ENCODE measurements at regions not wholly inside any gene's neighbourhood (a gene's known extent, or its start where the extent isn't known, plus 50 kb on each side); places are given as distances from the start of the nearest gene placed in this dataset.

GRCh38 chr4:136575146-136575545 is 957.1 kb downstream of the PCDH18 start:
- in situ Hi-C loops (cut with MboI) (no loop called here), intact Hi-C loops (cut with micrococcal nuclease; ENCODE audit: unreplicated experiment) (no loop called here)
- no peak overlapping the region for H3K4me3 ChIP-seq
- no peak overlapping the region for H3K4me2 ChIP-seq (ENCODE audit: control insufficient read depth, insufficient read depth)
- no peaks in the 10 kb centered on the region for H4K20me1 ChIP-seq (ENCODE audit: control insufficient read depth, insufficient read depth)
- ChIA-PET CTCF (interaction anchor here (1.1 to 1.3 kb wide), 3 partner anchors 14 to 138 kb away, joined by 3 to 6 read pairs (median 3); no protein-coding TSS in a partner anchor), RAD21 (ENCODE audit: unreplicated experiment) (interaction anchor here (1.2 kb wide), 1 partner anchor 75 kb away, joined by 4 read pairs; no protein-coding TSS in a partner anchor), SMC1A (ENCODE audit: uncharacterized antibody, unreplicated experiment) (interaction anchor here (0.8 to 2.1 kb wide), 11 partner anchors 11 to 131 kb away, joined by 3 to 10 read pairs (median 4); no protein-coding TSS in a partner anchor), POLR2A (interaction anchor here (1.1 kb wide), 1 partner anchor 76 kb away, joined by 3 read pairs; no protein-coding TSS in a partner anchor)
- no TSS peak for BruUV-seq (replicated peaks)
- H2AFZ ChIP-seq (ENCODE audit: control insufficient read depth, low read depth, low read length) = no peak overlapping the region
- H3K4me1 ChIP-seq (ENCODE audit: control insufficient read depth, insufficient read depth, low read length) = no peaks in the 10 kb centered on the region
- no peak for DNase-seq (ENCODE audit: low read depth, low spot score)
- H3K36me3 ChIP-seq (ENCODE audit: control insufficient read depth in 2 of 2, insufficient read depth in 2 of 2, low read length in 1 of 2) = no peaks in the 10 kb centered on the region
- no peak overlapping the region for H3K9ac ChIP-seq (ENCODE audit: control insufficient read depth, insufficient read depth, low read length)
- H3K9me3 ChIP-seq (replicated peaks; ENCODE audit: control insufficient read depth, insufficient read depth, low read length) = no peaks in the 10 kb centered on the region
- H3K79me2 ChIP-seq (ENCODE audit: control insufficient read depth, insufficient read depth, low read length) = no peaks in the 10 kb centered on the region
- peak; percentile 85; the same call in 1 of the 2 replicates for TF ChIP-seq ZNF24 (IDR thresholded peaks at IDR 0.05)
- no peak for TF ChIP-seq USF2 (IDR thresholded peaks at IDR 0.05; ENCODE audit: borderline replicate concordance, low read depth, low read length)
- no peak for FAIRE-seq
- H3K27ac ChIP-seq (ENCODE audit: control insufficient read depth, insufficient read depth) = no peak overlapping the region
- no peaks in the 10 kb centered on the region for H3K27me3 ChIP-seq (replicated peaks in 1 of 2; ENCODE audit: control insufficient read depth in 2 of 2, insufficient read depth in 2 of 2, low read length in 1 of 2)
- ATAC-seq = no peak

GRCh38 chr4:136573460-136573859 is 958.8 kb downstream of the PCDH18 start:
- Histone ChIP-seq H4K20me1 (ENCODE audit: control insufficient read depth, insufficient read depth) (no peaks in the 10 kb centered on the region), H3K9ac (ENCODE audit: control insufficient read depth, insufficient read depth, low read length) (no peak overlapping the region), H3K27me3 (replicated peaks in 1 of 2; ENCODE audit: control insufficient read depth in 2 of 2, insufficient read depth in 2 of 2, low read length in 1 of 2) (no peaks in the 10 kb centered on the region), H2AFZ (ENCODE audit: control insufficient read depth, low read depth, low read length) (no peak overlapping the region), H3K4me1 (ENCODE audit: control insufficient read depth, insufficient read depth, low read length) (no peaks in the 10 kb centered on the region), H3K4me2 (ENCODE audit: control insufficient read depth, insufficient read depth) (no peak overlapping the region), H3K9me3 (replicated peaks; ENCODE audit: control insufficient read depth, insufficient read depth, low read length) (no peaks in the 10 kb centered on the region), H3K79me2 (ENCODE audit: control insufficient read depth, insufficient read depth, low read length) (no peaks in the 10 kb centered on the region), H3K36me3 (ENCODE audit: control insufficient read depth in 2 of 2, insufficient read depth in 2 of 2, low read length in 1 of 2) (no peaks in the 10 kb centered on the region), H3K4me3 (no peak overlapping the region), H3K27ac (ENCODE audit: control insufficient read depth, insufficient read depth) (no peak overlapping the region)
- FAIRE-seq (no peak), DNase-seq (ENCODE audit: low read depth, low spot score) (no peak), ATAC-seq (no peak)
- ChIA-PET RAD21 (ENCODE audit: unreplicated experiment) (no interaction called here), POLR2A (interaction anchor here (0.7 kb wide), 1 partner anchor 88 kb away, joined by 3 read pairs; no protein-coding TSS in a partner anchor), CTCF (no interaction called here), SMC1A (ENCODE audit: uncharacterized antibody, unreplicated experiment) (no interaction called here)
- intact Hi-C loops (cut with micrococcal nuclease; ENCODE audit: unreplicated experiment) = no loop called here
- in situ Hi-C loops (cut with MboI) = no loop called here
- BruUV-seq (replicated peaks) = no TSS peak
- WGBS (ENCODE audit: insufficient coverage, insufficient replicate concordance, low lambda C conversion rate, missing lambda C conversion rate) = 39% methylated on average over 4 of the region's 4 CpGs
- no peak for TF ChIP-seq IKZF1 (conservative IDR thresholded peaks at IDR 0.05)
- no peak for TF ChIP-seq ZBTB33 (IDR thresholded peaks at IDR 0.05)
- no peak for TF ChIP-seq NRF1 (conservative IDR thresholded peaks at IDR 0.05; ENCODE audit: low read depth, low read length)
- no peak for TF ChIP-seq MYC (IDR thresholded peaks at IDR 0.05; ENCODE audit: insufficient read depth, insufficient read length, insufficient replicate concordance, low read length, severe bottlenecking)
- no peak for TF ChIP-seq ZZZ3 (IDR thresholded peaks at IDR 0.05; ENCODE audit: control insufficient read depth, insufficient read length, low read depth)
- no peak for TF ChIP-seq CBX3 (IDR thresholded peaks at IDR 0.05; ENCODE audit: borderline replicate concordance, low read depth)
- no peak for TF ChIP-seq PBX3 (IDR thresholded peaks at IDR 0.05; ENCODE audit: insufficient replicate concordance, low read depth, low read length)
- TF ChIP-seq WRNIP1 (IDR thresholded peaks at IDR 0.05; ENCODE audit: borderline replicate concordance, low read depth, low read length) = no peak
- no peak for TF ChIP-seq SUZ12 (IDR thresholded peaks at IDR 0.05; ENCODE audit: unreplicated experiment)
- no peak for TF ChIP-seq SMAD5 (IDR thresholded peaks at IDR 0.05; ENCODE audit: low read depth)
- no peak for TF ChIP-seq SMC3 (IDR thresholded peaks at IDR 0.05; ENCODE audit: borderline replicate concordance, low read length)
